ENCODE measurements at regions not wholly inside any gene's neighbourhood (a gene's known extent, or its start where the extent isn't known, plus 50 kb on each side); places are given as distances from the start of the nearest gene placed in this dataset.

GRCh38 chr20:62554898-62555641, 79.3 kb upstream of the GATA5 start:
- Histone ChIP-seq H3K27me3 (ENCODE audit: low read depth) (peaks cover 97% of the 10 kb centered on the region), H3K4me3 (peak overlapping the region; percentile 78), H3K4me1 (peaks cover 73% of the 10 kb centered on the region), H3K9me3 (replicated peaks) (no peaks in the 10 kb centered on the region), H3K36me3 (peaks cover 15% of the 10 kb centered on the region), H3K27ac (replicated peaks) (peak overlapping the region; percentile 94)
- no peak for DNase-seq
- TF ChIP-seq CTCF (IDR thresholded peaks at IDR 0.05; ENCODE audit: borderline replicate concordance), result no peak
- intact Hi-C loops (cut with micrococcal nuclease), result no loop called here

- Histone ChIP-seq H3K4me3 (peak overlapping the region; percentile 78), H3K27ac (replicated peaks) (peak overlapping the region; percentile 94), H3K36me3 (peaks cover 12% of the 10 kb centered on the region), H3K4me1 (peaks cover 72% of the 10 kb centered on the region), H3K27me3 (ENCODE audit: low read depth) (peaks cover 95% of the 10 kb centered on the region), H3K9me3 (replicated peaks) (no peaks in the 10 kb centered on the region)
- intact Hi-C loops (cut with micrococcal nuclease), result no loop called here
- DNase-seq, result no peak
- TF ChIP-seq CTCF (IDR thresholded peaks at IDR 0.05; ENCODE audit: borderline replicate concordance), result no peak
These were observed 80.0 kb upstream of the GATA5 start for GRCh38 chr20:62555642-62556420.

- Histone ChIP-seq H3K27me3 (ENCODE audit: low read depth) (peaks cover 93% of the 10 kb centered on the region), H3K36me3 (peaks cover 11% of the 10 kb centered on the region), H3K9me3 (replicated peaks) (no peaks in the 10 kb centered on the region), H3K4me3 (peak overlapping the region; percentile 78), H3K27ac (replicated peaks) (peak overlapping the region; percentile 94), H3K4me1 (peaks cover 69% of the 10 kb centered on the region)
- intact Hi-C loops (cut with micrococcal nuclease), result no loop called here
- DNase-seq, result no peak
- TF ChIP-seq CTCF (IDR thresholded peaks at IDR 0.05; ENCODE audit: borderline replicate concordance), result no peak
These were observed 81.7 kb upstream of the GATA5 start for GRCh38 chr20:62557462-62557861.

DNA sequence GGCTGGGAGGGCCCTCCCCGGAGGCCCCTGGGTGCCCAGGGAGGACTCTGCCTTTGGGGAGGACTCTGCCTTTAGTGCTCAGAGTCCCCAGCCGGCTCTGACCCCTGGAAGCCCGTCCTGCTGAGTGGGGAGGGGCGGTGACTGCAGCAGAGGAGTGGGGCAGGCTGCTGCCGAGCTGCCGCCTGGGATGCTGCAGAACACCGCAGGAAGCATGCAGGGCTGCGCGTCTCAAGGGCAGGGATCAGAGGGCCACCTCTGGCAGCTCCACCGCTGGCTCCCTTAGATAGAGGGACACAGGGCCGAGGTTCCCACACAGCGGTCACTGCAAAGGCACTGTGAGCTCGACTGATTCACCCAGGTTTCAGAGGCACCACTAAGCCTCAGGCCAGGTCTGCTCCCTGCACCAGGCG, 82.2 kb upstream of the GATA5 start:
- Histone ChIP-seq H3K27me3 (ENCODE audit: low read depth) (peaks cover 93% of the 10 kb centered on the region), H3K4me1 (peaks cover 69% of the 10 kb centered on the region), H3K4me3 (peak overlapping the region; percentile 78), H3K9me3 (replicated peaks) (no peaks in the 10 kb centered on the region), H3K36me3 (peaks cover 15% of the 10 kb centered on the region), H3K27ac (replicated peaks) (peak overlapping the region; percentile 94)
- no peak for TF ChIP-seq CTCF (IDR thresholded peaks at IDR 0.05; ENCODE audit: borderline replicate concordance)
- intact Hi-C loops (cut with micrococcal nuclease), result no loop called here
- DNase-seq, result no peak

DNA sequence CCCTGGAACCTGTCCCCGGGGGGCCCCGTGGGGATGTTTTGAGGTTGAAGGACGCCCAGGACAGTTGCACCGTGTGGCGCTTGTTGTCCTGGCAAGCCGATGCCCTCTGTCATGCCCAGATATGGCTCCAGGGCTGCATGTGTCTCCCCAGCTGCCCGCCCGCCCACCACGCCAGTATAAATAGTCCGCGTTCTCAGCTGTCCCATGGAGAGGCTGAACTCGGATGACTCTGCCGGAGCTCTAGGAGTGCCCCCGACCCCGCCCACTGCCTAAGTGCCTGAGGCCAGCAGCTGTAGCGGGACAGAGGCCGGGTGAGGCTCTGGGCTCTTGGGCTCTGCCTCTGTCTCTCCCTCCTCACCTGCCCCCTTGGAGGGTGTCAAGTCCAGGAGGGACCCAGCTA, 83.0 kb upstream of the GATA5 start:
- Histone ChIP-seq H3K4me3 (peak overlapping the region; percentile 47), H3K27me3 (ENCODE audit: low read depth) (peaks cover 93% of the 10 kb centered on the region)
- TF ChIP-seq CTCF (IDR thresholded peaks at IDR 0.05; ENCODE audit: borderline replicate concordance), result no peak

More for the DNA sequence above, 83.0 kb upstream of the GATA5 start:
- intact Hi-C loops (cut with micrococcal nuclease), result no loop called here
- Histone ChIP-seq H3K9me3 (replicated peaks) (no peaks in the 10 kb centered on the region), H3K36me3 (peaks cover 11% of the 10 kb centered on the region), H3K27ac (replicated peaks) (peak overlapping the region; percentile 94), H3K4me1 (peaks cover 69% of the 10 kb centered on the region)
- peak; percentile 79 for DNase-seq
